Naive thymus-derived CD4-positive, alpha-beta T cell (primary cell): ENCODE measurements at regions not wholly inside any gene's neighbourhood (a gene's known extent, or its start where the extent isn't known, plus 50 kb on each side); places are given as distances from the start of the nearest gene placed in this dataset.
"Not testable (repeated sequence)": the region's sequence is repeated elsewhere in the genome, so short reads cannot be mapped to it uniquely, and the experiment has no call there.

Source experiments
- ATAC-seq: fragments of 150-1000 bp; cut with Tn5 transposase; 2 replicates; pipeline ENCODE4 v1.10.0; 2021; ENCODE audit warnings: mild to moderate bottlenecking, moderate library complexity
- CTCF ChIA-PET: fragments of 350-600 bp; sonication (Branson Sonifier 250); formaldehyde crosslinking; loops from one replicate; lab custom pipeline; 2021; ENCODE audit warnings: antibody characterized with exemption; lab: Charles Lee
- POLR2A ChIA-PET: fragments of 350-600 bp; sonication (Branson Sonifier 250); formaldehyde crosslinking; loops from one replicate; lab custom pipeline; 2021; ENCODE audit warnings: antibody characterized with exemption, inconsistent platforms; lab: Charles Lee
- DNase-seq, 9 donors: peaks; one replicate each; pipeline versions ENCODE4 v3.0.0 to v3.0.0-alpha.2; 2020 to 2022; ENCODE audit warnings: mixed read lengths in 1 of 9
- H3K27ac ChIP-seq: one replicate; pipeline ENCODE4 v1.7.0; 2013; ENCODE audit warnings: mild to moderate bottlenecking, low read depth, low read length, moderate library complexity
- H3K27me3 ChIP-seq, 2 donors: one replicate each; pipeline ENCODE4 v1.7.0; 2013; ENCODE audit warnings: low read length in 2 of 2, mild to moderate bottlenecking in 2 of 2, moderate library complexity in 2 of 2; ENCODE audit not compliant: control insufficient read depth in 2 of 2, insufficient read depth in 2 of 2
- H3K36me3 ChIP-seq, 3 experiments: 1 replicate in 2 of 3; 2 replicates in 1 of 3; pipeline ENCODE4 v1.7.0; 2013; ENCODE audit warnings: low read length in 3 of 3, mild to moderate bottlenecking in 3 of 3, moderate library complexity in 1 of 3; ENCODE audit not compliant: insufficient read depth in 3 of 3, control insufficient read depth in 2 of 3
- H3K4me1 ChIP-seq, 2 donors: one replicate each; pipeline ENCODE4 v1.7.0; 2013; ENCODE audit warnings: low read length in 2 of 2, mild to moderate bottlenecking in 2 of 2, moderate library complexity in 1 of 2; ENCODE audit not compliant: control insufficient read depth in 2 of 2, insufficient read depth in 2 of 2
- H3K4me3 ChIP-seq: 2 replicates; pipeline ENCODE4 v1.7.0; 2013; ENCODE audit warnings: mild to moderate bottlenecking, low read length
- H3K9me3 ChIP-seq, 3 experiments: 1 replicate in 2 of 3; 2 replicates in 1 of 3; pipeline ENCODE4 v1.7.0; 2013; ENCODE audit warnings: low read length in 3 of 3; ENCODE audit not compliant: control insufficient read depth in 2 of 3
- H3K27ac Mint-ChIP-seq, 9 donors: one replicate each; pipeline ENCODE4 v1.8.0; 2020 to 2022; ENCODE audit warnings: mixed read lengths in 9 of 9, mild to moderate bottlenecking in 8 of 9, moderate library complexity in 5 of 9, inconsistent platforms in 2 of 9
- H3K27me3 Mint-ChIP-seq, 5 donors: one replicate each; pipeline ENCODE4 v1.8.0; 2021 to 2022; ENCODE audit warnings: mixed read lengths in 5 of 5, mild to moderate bottlenecking in 1 of 5
- H3K36me3 Mint-ChIP-seq, 5 donors: one replicate each; pipeline ENCODE4 v1.8.0; 2020 to 2022; ENCODE audit warnings: mixed read lengths in 5 of 5, mild to moderate bottlenecking in 3 of 5, inconsistent platforms in 1 of 5
- H3K4me1 Mint-ChIP-seq, 7 donors: one replicate each; pipeline ENCODE4 v1.8.0; 2020 to 2022; ENCODE audit warnings: mixed read lengths in 7 of 7, mild to moderate bottlenecking in 3 of 7, inconsistent platforms in 1 of 7
- H3K4me3 Mint-ChIP-seq, 10 donors: one replicate each; pipeline ENCODE4 v1.8.0; 2020 to 2022; ENCODE audit warnings: mild to moderate bottlenecking in 10 of 10, mixed read lengths in 10 of 10, moderate library complexity in 6 of 10, inconsistent platforms in 2 of 10
- H3K9me3 Mint-ChIP-seq, 11 donors: one replicate each; pipeline ENCODE4 v1.8.0; 2020 to 2022; ENCODE audit warnings: mixed read lengths in 11 of 11, mild to moderate bottlenecking in 4 of 11, inconsistent platforms in 1 of 11, moderate library complexity in 1 of 11
- intact Hi-C, 2 donors: fragments of 100-400 bp; cut with micrococcal nuclease; formaldehyde crosslinking; loops; one replicate each; pipeline ENCODE4 v1.15.1; 2023

- H3K9me3 ChIP-seq, H3K27ac ChIP-seq, H3K4me1 ChIP-seq, intact Hi-C loops, POLR2A ChIA-PET, H3K36me3 Mint-ChIP-seq, H3K4me3 Mint-ChIP-seq, H3K27ac Mint-ChIP-seq, H3K36me3 ChIP-seq, DNase-seq, H3K4me1 Mint-ChIP-seq, H3K27me3 Mint-ChIP-seq, CTCF ChIA-PET, H3K4me3 ChIP-seq, ATAC-seq, H3K9me3 Mint-ChIP-seq, H3K27me3 ChIP-seq: not testable (repeated sequence)
Observed at GRCh38 chrX:35221391-35221790, 278.8 kb downstream of the FAM47B start.

GRCh38 chrX:35244088-35244741 lies 301.6 kb downstream of the FAM47B start:
- H3K9me3 Mint-ChIP-seq, result peaks cover 0 to 2% (median 0%) of the 10 kb centered on the region in 11 donors
- no peaks in the 10 kb centered on the region for H3K27me3 Mint-ChIP-seq
- Histone ChIP-seq H3K27ac (no peak overlapping the region), H3K27me3 (no peaks in the 10 kb centered on the region), H3K36me3 (no peaks in the 10 kb centered on the region), H3K9me3 (no peaks in the 10 kb centered on the region), H3K4me1 (no peaks in the 10 kb centered on the region), H3K4me3 (no peak overlapping the region)
- H3K27ac Mint-ChIP-seq, result no peak overlapping the region
- no peaks in the 10 kb centered on the region for H3K36me3 Mint-ChIP-seq
- POLR2A ChIA-PET, result no interaction called here
- H3K4me1 Mint-ChIP-seq, result peaks cover 0 to 2% (median 0%) of the 10 kb centered on the region in 7 donors
- intact Hi-C loops, result no loop called here
- CTCF ChIA-PET, result no interaction called here
- no peak overlapping the region for H3K4me3 Mint-ChIP-seq
- ATAC-seq (no peak), DNase-seq (no peak)

GRCh38 chrX:35244796-35245508 lies 302.4 kb downstream of the FAM47B start:
- Histone ChIP-seq H3K4me1 (no peaks in the 10 kb centered on the region), H3K36me3 (no peaks in the 10 kb centered on the region), H3K27ac (no peak overlapping the region), H3K9me3 (no peaks in the 10 kb centered on the region), H3K27me3 (no peaks in the 10 kb centered on the region), H3K4me3 (no peak overlapping the region)
- ChIA-PET POLR2A (no interaction called here), CTCF (no interaction called here)
- no peak overlapping the region for H3K4me3 Mint-ChIP-seq
- DNase-seq (no peak), ATAC-seq (no peak)
- peaks cover 0 to 2% (median 0%) of the 10 kb centered on the region in 7 donors for H3K4me1 Mint-ChIP-seq
- peaks cover 0 to 2% (median 0%) of the 10 kb centered on the region in 11 donors for H3K9me3 Mint-ChIP-seq
- no peak overlapping the region for H3K27ac Mint-ChIP-seq
- intact Hi-C loops, result no loop called here
- H3K36me3 Mint-ChIP-seq, result no peaks in the 10 kb centered on the region
- H3K27me3 Mint-ChIP-seq, result no peaks in the 10 kb centered on the region

GRCh38 chrX:35251226-35251625 lies 308.6 kb downstream of the FAM47B start:
- no peaks in the 10 kb centered on the region for H3K36me3 ChIP-seq
- intact Hi-C loops, result no loop called here
- no peaks in the 10 kb centered on the region for H3K36me3 Mint-ChIP-seq
- no peak overlapping the region for H3K4me3 Mint-ChIP-seq
- H3K4me1 ChIP-seq, result no peaks in the 10 kb centered on the region
- H3K27ac ChIP-seq, result no peak overlapping the region
- ChIA-PET POLR2A (no interaction called here), CTCF (no interaction called here)
- H3K9me3 Mint-ChIP-seq, result peaks cover 0 to 7% (median 0%) of the 10 kb centered on the region in 11 donors
- H3K27me3 Mint-ChIP-seq, result no peaks in the 10 kb centered on the region
- DNase-seq (no peak), ATAC-seq (no peak)
- H3K4me1 Mint-ChIP-seq, result no peaks in the 10 kb centered on the region
- no peak overlapping the region for H3K27ac Mint-ChIP-seq
- no peak overlapping the region for H3K4me3 ChIP-seq
- H3K27me3 ChIP-seq, result no peaks in the 10 kb centered on the region
- H3K9me3 ChIP-seq, result no peaks in the 10 kb centered on the region

GRCh38 chrX:35276115-35276514 lies 333.5 kb downstream of the FAM47B start:
- ATAC-seq, result no peak
- Histone ChIP-seq H3K4me3 (no peak overlapping the region), H3K27me3 (no peaks in the 10 kb centered on the region), H3K4me1 (no peaks in the 10 kb centered on the region), H3K9me3 (no peaks in the 10 kb centered on the region), H3K27ac (no peak overlapping the region), H3K36me3 (no peaks in the 10 kb centered on the region)
- H3K36me3 Mint-ChIP-seq, result no peaks in the 10 kb centered on the region
- no peak for DNase-seq
- no peaks in the 10 kb centered on the region for H3K27me3 Mint-ChIP-seq
- H3K9me3 Mint-ChIP-seq, result peaks cover 0 to 4% (median 0%) of the 10 kb centered on the region in 11 donors
- no peaks in the 10 kb centered on the region for H3K4me1 Mint-ChIP-seq
- POLR2A ChIA-PET, result no interaction called here
- intact Hi-C loops, result no loop called here
- CTCF ChIA-PET, result no interaction called here
- no peak overlapping the region for H3K27ac Mint-ChIP-seq
- no peak overlapping the region for H3K4me3 Mint-ChIP-seq

GRCh38 chrX:35285289-35285962 lies 342.8 kb downstream of the FAM47B start:
- no peaks in the 10 kb centered on the region for H3K27me3 ChIP-seq
- Mint-ChIP-seq H3K4me3 (no peak overlapping the region), H3K9me3 (peaks cover 0 to 26% (median 2%) of the 10 kb centered on the region in 11 donors), H3K4me1 (no peaks in the 10 kb centered on the region), H3K27ac (no peak overlapping the region), H3K27me3 (no peaks in the 10 kb centered on the region), H3K36me3 (no peaks in the 10 kb centered on the region)
- H3K4me1 ChIP-seq, result no peaks in the 10 kb centered on the region
- no peaks in the 10 kb centered on the region for H3K36me3 ChIP-seq
- no peak overlapping the region for H3K27ac ChIP-seq
- DNase-seq (no peak), ATAC-seq (no peak)
- H3K4me3 ChIP-seq, result no peak overlapping the region
- no peaks in the 10 kb centered on the region for H3K9me3 ChIP-seq
- POLR2A ChIA-PET, result no interaction called here
- CTCF ChIA-PET, result no interaction called here
- intact Hi-C loops, result no loop called here
